Activated CD8-positive, alpha-beta memory T cell treated with anti-CD3 and anti-CD28 coated beads, Interleukin-2, amount 10 ng/mL, durations not matched to agents 7 days and 5 days (primary cell): ENCODE measurements at regions not wholly inside any gene's neighbourhood (a gene's known extent, or its start where the extent isn't known, plus 50 kb on each side); places are given as distances from the start of the nearest gene placed in this dataset.
"Not testable (repeated sequence)": the region's sequence is repeated elsewhere in the genome, so short reads cannot be mapped to it uniquely, and the experiment has no call there.

Source experiments
- ATAC-seq: fragments of 150-1000 bp; cut with Tn5 transposase; one replicate; pipeline ENCODE4 v1.10.0; 2021; ENCODE audit warnings: moderate library complexity
- CTCF ChIA-PET: fragments of 350-600 bp; sonication (Branson Sonifier 250); formaldehyde crosslinking; loops from one replicate; lab custom pipeline; 2021; ENCODE audit warnings: antibody characterized with exemption; lab: Charles Lee
- DNase-seq: peaks from one replicate; pipeline ENCODE4 v3.0.0-alpha.2; 2020
- H3K27ac Mint-ChIP-seq: one replicate; pipeline ENCODE4 v1.8.0; 2021; ENCODE audit warnings: mild to moderate bottlenecking, mixed read lengths
- H3K27me3 Mint-ChIP-seq: one replicate; pipeline ENCODE4 v1.8.0; 2021; ENCODE audit warnings: mixed read lengths
- H3K36me3 Mint-ChIP-seq: one replicate; pipeline ENCODE4 v1.8.0; 2021; ENCODE audit warnings: mild to moderate bottlenecking, mixed read lengths
- H3K4me1 Mint-ChIP-seq: one replicate; pipeline ENCODE4 v1.8.0; 2021; ENCODE audit warnings: mixed read lengths
- H3K4me3 Mint-ChIP-seq: one replicate; pipeline ENCODE4 v1.8.0; 2021; ENCODE audit warnings: mild to moderate bottlenecking, moderate library complexity, mixed read lengths
- H3K9me3 Mint-ChIP-seq: one replicate; pipeline ENCODE4 v1.8.0; 2022; ENCODE audit warnings: low read depth, mixed read lengths

DNA sequence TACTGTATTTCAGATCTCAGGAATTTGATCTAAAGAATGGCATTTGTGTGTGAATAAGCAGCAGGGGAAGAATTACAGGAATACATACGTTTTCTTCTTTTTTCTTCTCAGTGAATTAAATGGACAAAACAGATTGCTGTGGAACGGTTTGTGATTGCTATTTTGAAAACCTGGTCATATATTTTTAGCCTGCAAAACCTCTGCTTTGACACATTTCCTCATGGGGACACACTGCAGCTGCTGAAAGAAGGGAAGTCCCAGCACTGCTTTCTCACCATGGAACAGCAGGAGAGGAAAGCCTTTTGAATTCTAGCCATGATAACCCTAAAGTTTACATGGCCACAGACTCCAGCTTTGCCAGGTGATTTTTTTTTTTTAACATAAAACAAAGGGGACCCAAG, 315.0 kb downstream of the OXSM start:
- ATAC-seq (no peak), DNase-seq (no peak)
- no peak overlapping the region for H3K27ac Mint-ChIP-seq
- H3K36me3 Mint-ChIP-seq: no peaks in the 10 kb centered on the region
- CTCF ChIA-PET: no interaction called here
- no peaks in the 10 kb centered on the region for H3K9me3 Mint-ChIP-seq
- H3K4me3 Mint-ChIP-seq: no peak overlapping the region
- no peaks in the 10 kb centered on the region for H3K27me3 Mint-ChIP-seq
- no peaks in the 10 kb centered on the region for H3K4me1 Mint-ChIP-seq

DNA sequence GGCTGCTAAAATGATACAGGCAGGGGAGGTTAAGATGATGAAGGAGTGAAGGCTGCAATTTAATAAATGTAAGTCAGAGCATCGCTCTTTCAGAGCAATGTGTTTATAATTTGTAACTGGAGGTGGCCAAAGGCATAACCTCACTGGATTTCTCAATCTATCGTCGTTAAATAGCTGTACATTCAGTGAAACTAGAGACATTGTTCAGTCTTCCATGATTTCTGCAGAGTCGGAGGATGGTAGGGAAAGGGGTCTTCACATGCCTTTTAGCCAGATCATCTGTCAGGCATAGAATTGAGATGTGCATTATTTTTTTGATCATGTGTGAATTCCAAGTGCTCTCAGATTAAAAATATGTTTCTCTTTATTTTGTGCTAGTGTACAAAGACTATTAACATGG, 315.4 kb downstream of the OXSM start:
- H3K36me3 Mint-ChIP-seq: no peaks in the 10 kb centered on the region
- CTCF ChIA-PET: no interaction called here

GRCh38 chr3:26106228-26106627, 316.3 kb downstream of the OXSM start:
- Mint-ChIP-seq H3K4me3 (no peak overlapping the region), H3K9me3 (no peaks in the 10 kb centered on the region), H3K27me3 (no peaks in the 10 kb centered on the region), H3K36me3 (no peaks in the 10 kb centered on the region), H3K4me1 (no peaks in the 10 kb centered on the region), H3K27ac (no peak overlapping the region)
- DNase-seq (no peak), ATAC-seq (no peak)
- CTCF ChIA-PET: no interaction called here

More for the DNA sequence above, 315.4 kb downstream of the OXSM start:
- Mint-ChIP-seq H3K4me3 (no peak overlapping the region), H3K27ac (no peak overlapping the region), H3K9me3 (no peaks in the 10 kb centered on the region), H3K27me3 (no peaks in the 10 kb centered on the region), H3K4me1 (no peaks in the 10 kb centered on the region)
- DNase-seq: no peak
- ATAC-seq: no peak

DNA sequence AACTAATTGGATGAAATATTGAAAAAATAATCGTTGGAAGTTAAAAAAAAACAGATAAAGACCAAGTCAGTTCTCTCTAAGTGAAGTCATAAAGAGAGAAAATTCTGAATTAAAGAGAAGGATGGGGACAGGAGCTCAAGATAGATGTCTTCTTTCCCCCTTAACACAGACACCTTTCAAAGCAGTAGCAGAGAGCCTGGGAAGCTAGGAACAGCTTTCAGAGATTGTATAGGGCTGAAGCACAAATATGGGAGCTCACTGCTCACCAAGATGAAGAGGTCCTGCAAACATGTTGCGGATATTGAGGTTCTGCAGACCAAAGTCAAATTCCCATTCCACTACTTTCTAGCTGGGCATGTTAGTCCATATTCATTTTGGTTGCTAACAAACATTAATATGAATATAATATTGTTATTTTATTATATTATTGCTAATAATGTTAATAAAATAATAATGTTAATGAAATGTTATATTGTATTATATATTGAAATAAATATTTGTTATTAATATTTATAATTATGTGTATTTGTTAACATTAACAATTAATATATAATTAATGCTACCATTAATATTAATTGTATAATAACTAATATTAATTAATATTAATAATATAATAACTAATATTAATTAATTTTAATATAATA, 319.1 kb downstream of the OXSM start:
- Mint-ChIP-seq H3K36me3 (no peaks in the 10 kb centered on the region), H3K4me3 (no peak overlapping the region), H3K27ac (no peak overlapping the region), H3K9me3 (no peaks in the 10 kb centered on the region), H3K4me1 (no peaks in the 10 kb centered on the region), H3K27me3 (no peaks in the 10 kb centered on the region)
- DNase-seq (no peak), ATAC-seq (no peak)
- CTCF ChIA-PET: no interaction called here

DNA sequence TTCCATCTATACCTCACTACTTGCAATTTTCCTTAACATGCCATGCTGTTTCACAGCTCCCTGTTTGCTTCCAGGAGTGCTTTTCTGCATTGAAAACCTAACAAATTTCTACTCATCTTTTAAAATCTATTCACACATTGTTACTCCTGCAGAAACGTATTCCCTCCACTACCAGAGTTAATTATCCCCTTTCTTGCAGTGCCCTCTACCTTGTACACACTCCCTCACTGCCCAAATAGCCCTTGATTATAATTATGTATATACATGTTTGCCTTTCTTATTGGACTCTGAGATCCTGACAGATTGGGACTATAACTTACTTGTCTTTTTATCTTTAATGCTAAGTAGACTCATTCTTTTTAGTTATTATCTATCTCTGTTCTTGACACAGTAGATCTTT, 325.0 kb downstream of the OXSM start:
- Mint-ChIP-seq H3K9me3 (no peaks in the 10 kb centered on the region), H3K27ac (no peak overlapping the region), H3K36me3 (no peaks in the 10 kb centered on the region), H3K27me3 (no peaks in the 10 kb centered on the region), H3K4me3 (no peak overlapping the region), H3K4me1 (no peaks in the 10 kb centered on the region)
- no peak for ATAC-seq
- CTCF ChIA-PET: no interaction called here
- no peak for DNase-seq

GRCh38 chr3:26118165-26118564, 328.3 kb downstream of the OXSM start:
- CTCF ChIA-PET: no interaction called here
- Mint-ChIP-seq H3K27me3 (no peaks in the 10 kb centered on the region), H3K4me1 (no peaks in the 10 kb centered on the region), H3K36me3 (no peaks in the 10 kb centered on the region), H3K27ac (no peak overlapping the region), H3K4me3 (no peak overlapping the region), H3K9me3 (peaks cover under 1% of the 10 kb centered on the region)
- no peak for DNase-seq
- ATAC-seq: no peak

DNA sequence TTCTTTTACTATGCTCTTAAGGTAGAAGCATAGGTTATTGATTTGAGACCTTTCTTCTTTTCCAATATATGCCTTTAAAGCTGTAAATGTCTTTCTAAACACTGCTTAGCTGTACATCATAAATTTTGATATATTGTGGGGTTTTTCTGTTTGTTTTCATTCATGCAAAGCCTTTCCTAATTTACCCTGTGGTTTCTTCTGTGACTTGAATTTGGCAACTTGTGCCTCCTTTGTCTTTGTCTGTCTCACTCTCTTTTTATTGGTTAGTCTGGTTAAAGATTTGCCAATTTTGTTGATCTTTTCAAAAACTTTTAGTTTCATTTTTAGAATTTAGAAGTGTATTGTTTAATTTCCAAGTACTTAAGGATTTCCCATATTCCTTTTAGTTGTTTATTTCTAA, 343.1 kb downstream of the OXSM start:
- H3K27ac Mint-ChIP-seq: no peak overlapping the region
- CTCF ChIA-PET: no interaction called here
- no peaks in the 10 kb centered on the region for H3K36me3 Mint-ChIP-seq
- peaks cover 2% of the 10 kb centered on the region for H3K9me3 Mint-ChIP-seq
- no peak overlapping the region for H3K4me3 Mint-ChIP-seq
- DNase-seq (no peak), ATAC-seq (no peak)
- no peaks in the 10 kb centered on the region for H3K4me1 Mint-ChIP-seq
- no peaks in the 10 kb centered on the region for H3K27me3 Mint-ChIP-seq

- no peak overlapping the region for H3K27ac Mint-ChIP-seq
- H3K4me1 Mint-ChIP-seq: no peaks in the 10 kb centered on the region
- no peak overlapping the region for H3K4me3 Mint-ChIP-seq
- no peak for DNase-seq
- H3K9me3 Mint-ChIP-seq: peaks cover 8% of the 10 kb centered on the region
- ATAC-seq: no peak
- CTCF ChIA-PET: no interaction called here
- no peaks in the 10 kb centered on the region for H3K36me3 Mint-ChIP-seq
- H3K27me3 Mint-ChIP-seq: no peaks in the 10 kb centered on the region
Observed at GRCh38 chr3:26141296-26141695, 351.4 kb downstream of the OXSM start.

GRCh38 chr3:26145769-26146168, 355.9 kb downstream of the OXSM start:
- no peaks in the 10 kb centered on the region for H3K27me3 Mint-ChIP-seq
- no peaks in the 10 kb centered on the region for H3K36me3 Mint-ChIP-seq
- H3K27ac Mint-ChIP-seq: no peak overlapping the region
- no peak for DNase-seq
- peaks cover 8% of the 10 kb centered on the region for H3K9me3 Mint-ChIP-seq
- no peak for ATAC-seq
- CTCF ChIA-PET: no interaction called here
- no peaks in the 10 kb centered on the region for H3K4me1 Mint-ChIP-seq
- H3K4me3 Mint-ChIP-seq: no peak overlapping the region

GRCh38 chr3:26157428-26157827, 367.5 kb downstream of the OXSM start:
- H3K27ac Mint-ChIP-seq, H3K4me3 Mint-ChIP-seq, H3K4me1 Mint-ChIP-seq, H3K27me3 Mint-ChIP-seq, H3K9me3 Mint-ChIP-seq, H3K36me3 Mint-ChIP-seq, DNase-seq, CTCF ChIA-PET, ATAC-seq: not testable (repeated sequence)

DNA sequence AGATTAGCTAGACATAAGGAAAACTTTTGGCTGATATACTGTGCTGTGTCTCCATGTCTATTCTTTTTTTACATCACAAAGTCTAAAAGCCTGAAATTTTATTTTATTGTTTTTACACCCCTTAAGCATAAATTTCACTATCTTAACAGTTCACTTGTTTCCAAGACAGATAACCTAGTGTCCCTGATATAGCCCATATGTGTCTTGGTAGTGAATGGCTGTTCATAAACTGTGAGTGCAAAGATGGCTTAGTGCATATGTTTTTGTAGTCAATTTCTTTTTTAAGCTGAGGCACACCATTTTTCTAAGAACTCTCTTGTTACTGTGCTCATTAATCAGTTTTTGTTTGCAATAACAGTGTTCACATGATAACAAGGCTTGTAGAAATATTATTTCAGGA, 381.1 kb downstream of the OXSM start:
- no peak overlapping the region for H3K27ac Mint-ChIP-seq
- H3K9me3 Mint-ChIP-seq: peaks cover 2% of the 10 kb centered on the region
- H3K4me1 Mint-ChIP-seq: no peaks in the 10 kb centered on the region
- CTCF ChIA-PET: no interaction called here
- H3K36me3 Mint-ChIP-seq: no peaks in the 10 kb centered on the region
- no peak for DNase-seq
- no peaks in the 10 kb centered on the region for H3K27me3 Mint-ChIP-seq
- no peak for ATAC-seq
- H3K4me3 Mint-ChIP-seq: no peak overlapping the region

DNA sequence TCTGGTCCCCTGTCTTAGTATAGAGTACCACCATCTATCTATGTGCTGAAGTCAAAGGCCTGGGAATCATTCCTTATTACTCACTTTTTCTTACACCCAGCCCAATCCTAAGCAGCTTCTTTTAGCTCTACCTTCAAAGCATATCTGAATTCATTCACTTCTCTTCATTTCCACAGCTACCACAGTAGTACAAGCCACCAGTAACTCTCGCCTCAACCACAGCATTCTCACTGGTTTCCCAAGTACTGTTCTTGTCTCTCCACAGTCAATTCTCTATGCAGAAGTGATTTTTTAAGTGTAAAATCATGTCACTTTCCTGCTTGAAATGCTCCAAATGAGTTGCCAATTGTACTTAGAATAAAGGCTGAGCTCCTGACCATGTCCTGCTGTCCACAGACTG, 401.7 kb downstream of the OXSM start:
- no peaks in the 10 kb centered on the region for H3K36me3 Mint-ChIP-seq
- CTCF ChIA-PET: no interaction called here
- H3K4me3 Mint-ChIP-seq: no peak overlapping the region
- H3K4me1 Mint-ChIP-seq: no peaks in the 10 kb centered on the region
- H3K9me3 Mint-ChIP-seq: peaks cover 5% of the 10 kb centered on the region
- DNase-seq (no peak), ATAC-seq (no peak)
- H3K27me3 Mint-ChIP-seq: no peaks in the 10 kb centered on the region
- no peak overlapping the region for H3K27ac Mint-ChIP-seq

GRCh38 chr3:26193558-26193957, 403.7 kb downstream of the OXSM start:
- CTCF ChIA-PET: no interaction called here
- Mint-ChIP-seq H3K36me3 (no peaks in the 10 kb centered on the region), H3K4me3 (no peak overlapping the region), H3K4me1 (no peaks in the 10 kb centered on the region), H3K27me3 (no peaks in the 10 kb centered on the region), H3K27ac (no peak overlapping the region), H3K9me3 (peaks cover 4% of the 10 kb centered on the region)
- DNase-seq (no peak), ATAC-seq (no peak)

GRCh38 chr3:26196781-26197180, 406.9 kb downstream of the OXSM start:
- Mint-ChIP-seq H3K4me1 (no peaks in the 10 kb centered on the region), H3K4me3 (no peak overlapping the region), H3K36me3 (no peaks in the 10 kb centered on the region), H3K9me3 (no peaks in the 10 kb centered on the region), H3K27ac (no peak overlapping the region), H3K27me3 (no peaks in the 10 kb centered on the region)
- CTCF ChIA-PET: no interaction called here
- ATAC-seq (no peak), DNase-seq (no peak)

DNA sequence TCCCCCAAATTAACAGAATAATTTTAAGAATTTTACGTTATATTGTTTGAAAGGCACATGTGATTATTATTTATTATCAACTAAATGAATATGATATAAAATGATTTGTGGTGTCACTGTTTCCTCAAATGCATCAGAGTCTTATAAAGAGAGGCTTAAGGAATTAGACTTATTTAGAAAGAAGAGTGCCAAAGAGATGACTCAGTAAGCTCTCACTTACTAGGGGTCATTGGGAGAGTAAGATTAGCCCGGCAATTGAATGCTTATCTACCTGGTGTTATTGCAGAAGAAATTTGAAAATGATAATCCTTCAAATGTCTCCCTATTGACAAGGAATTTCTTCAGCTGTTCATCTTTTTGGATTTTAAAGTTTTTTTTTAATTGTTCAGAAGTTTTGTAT, 408.7 kb downstream of the OXSM start:
- Mint-ChIP-seq H3K27ac (no peak overlapping the region), H3K36me3 (no peaks in the 10 kb centered on the region)
- CTCF ChIA-PET: no interaction called here

More for the DNA sequence above, 408.7 kb downstream of the OXSM start:
- ATAC-seq: no peak
- Mint-ChIP-seq H3K4me3 (no peak overlapping the region), H3K9me3 (no peaks in the 10 kb centered on the region), H3K4me1 (no peaks in the 10 kb centered on the region), H3K27me3 (no peaks in the 10 kb centered on the region)
- no peak for DNase-seq
